OCI-LY7 (cell line): ENCODE measurements at regions not wholly inside any gene's neighbourhood (a gene's known extent, or its start where the extent isn't known, plus 50 kb on each side); places are given as distances from the start of the nearest gene placed in this dataset.

Experiments used
- BruUV-seq: library from RNA; stranded (reverse); fragments of 400-500 nt; replicated peaks from 2 replicates; lab custom pipeline; 2021; lab: Mats Ljungman, UMichigan
- CTCF ChIA-PET: fragments of 300-600 bp; sonication (Branson Sonifier 250); formaldehyde crosslinking; loops from one replicate; lab custom pipeline; 2022; ENCODE audit warnings: antibody characterized with exemption; ENCODE audit not compliant: unreplicated experiment; lab: Charles Lee
- POLR2A ChIA-PET: fragments of 300-600 bp; sonication (Branson Sonifier 250); formaldehyde crosslinking; loops from one replicate; lab custom pipeline; 2022; ENCODE audit warnings: antibody characterized with exemption; lab: Charles Lee
- DNase-seq: peaks from one replicate; pipeline ENCODE4 v3.0.0-alpha.2; 2015; ENCODE audit warnings: low spot score
- H2AFZ ChIP-seq: fragments of 200-600 bp; sonication (generic), shearing (Covaris generic); 2 replicates; pipeline ENCODE4 v1.6.1; 2014; ENCODE audit warnings: mild to moderate bottlenecking, antibody characterized with exemption, low read length, moderate library complexity
- H3K27ac ChIP-seq: fragments of 200-600 bp; sonication (generic); 2 replicates; pipeline ENCODE4 v1.5.1; 2014; ENCODE audit warnings: mixed run types, low read depth, mild to moderate bottlenecking, moderate library complexity, low read length, inconsistent platforms; ENCODE audit not compliant: poor library complexity, severe bottlenecking
- H3K36me3 ChIP-seq: fragments of 200-600 bp; sonication (generic); 2 replicates; pipeline ENCODE4 v1.6.1; 2014; ENCODE audit warnings: mild to moderate bottlenecking, antibody characterized with exemption, low read length, moderate library complexity, mixed read lengths; ENCODE audit not compliant: insufficient read depth
- H3K4me1 ChIP-seq: fragments of 200-600 bp; sonication (generic); 2 replicates; pipeline ENCODE4 v1.5.1; 2014; ENCODE audit warnings: mild to moderate bottlenecking, low read length; ENCODE audit not compliant: insufficient read depth, poor library complexity, severe bottlenecking
- H3K4me2 ChIP-seq: fragments of 200-600 bp; sonication (generic); 2 replicates; pipeline ENCODE4 v1.6.1; 2014; ENCODE audit warnings: mild to moderate bottlenecking, low read length
- H3K4me3 ChIP-seq: fragments of 200-600 bp; sonication (generic); 2 replicates; pipeline ENCODE4 v1.5.1; 2014; ENCODE audit warnings: mild to moderate bottlenecking, low read depth, low read length; ENCODE audit not compliant: poor library complexity, severe bottlenecking
- H3K79me2 ChIP-seq: fragments of 200-600 bp; sonication (generic); 2 replicates; pipeline ENCODE4 v1.6.1; 2016; ENCODE audit warnings: low read depth, mild to moderate bottlenecking, low read length, moderate library complexity, mixed read lengths; ENCODE audit not compliant: insufficient read depth
- H3K9me2 ChIP-seq: fragments of 200-600 bp; sonication (generic); 2 replicates; pipeline ENCODE4 v1.6.1; 2016; ENCODE audit warnings: mild to moderate bottlenecking, low read length, mixed read lengths; ENCODE audit not compliant: insufficient read depth
- H3K9me3 ChIP-seq: fragments of 200-600 bp; sonication (generic); 2 replicates; pipeline ENCODE4 v1.6.1; 2014; ENCODE audit warnings: mild to moderate bottlenecking, mixed run types, low read length, mixed read lengths
- H4K20me1 ChIP-seq: fragments of 200-600 bp; sonication (generic); 2 replicates; pipeline ENCODE4 v1.6.1; 2014; ENCODE audit warnings: mild to moderate bottlenecking, antibody characterized with exemption, low read length, moderate library complexity, mixed read lengths; ENCODE audit not compliant: insufficient read depth
- EZH2phosphoT487 ChIP-seq: fragments of 200-600 bp; sonication (generic); IDR thresholded peaks from 2 replicates; pipeline ENCODE4 v1.6.1; 2018; ENCODE audit warnings: low read depth, borderline replicate concordance, mild to moderate bottlenecking, mixed run types, antibody characterized with exemption, low read length, moderate library complexity, mixed read lengths
- intact Hi-C: fragments of 100-400 bp; cut with micrococcal nuclease; formaldehyde crosslinking; loops from one replicate; pipeline ENCODE4 v1.10.0; 2022; ENCODE audit not compliant: unreplicated experiment
- TF ChIP-seq, protein P1 (sequence below): fragments of 200-600 bp; sonication (generic); conservative IDR thresholded peaks from 2 replicates; pipeline ENCODE4 v1.5.1; 2014; ENCODE audit warnings: mild to moderate bottlenecking, antibody characterized with exemption, low read length, moderate library complexity, mixed read lengths

- Histone ChIP-seq H4K20me1 (no peaks in the 10 kb centered on the region), H3K4me2 (no peak overlapping the region), H3K4me1 (no peaks in the 10 kb centered on the region), H2AFZ (no peak overlapping the region), H3K4me3 (no peak overlapping the region), H3K9me3 (no peaks in the 10 kb centered on the region), H3K27ac (no peak overlapping the region), H3K36me3 (no peaks in the 10 kb centered on the region), H3K79me2 (no peaks in the 10 kb centered on the region), H3K9me2 (no peaks in the 10 kb centered on the region)
- no peak for DNase-seq
- intact Hi-C loops, result no loop called here
- TF ChIP-seq EZH2phosphoT487, result no peak
- TF ChIP-seq, protein P1, sequence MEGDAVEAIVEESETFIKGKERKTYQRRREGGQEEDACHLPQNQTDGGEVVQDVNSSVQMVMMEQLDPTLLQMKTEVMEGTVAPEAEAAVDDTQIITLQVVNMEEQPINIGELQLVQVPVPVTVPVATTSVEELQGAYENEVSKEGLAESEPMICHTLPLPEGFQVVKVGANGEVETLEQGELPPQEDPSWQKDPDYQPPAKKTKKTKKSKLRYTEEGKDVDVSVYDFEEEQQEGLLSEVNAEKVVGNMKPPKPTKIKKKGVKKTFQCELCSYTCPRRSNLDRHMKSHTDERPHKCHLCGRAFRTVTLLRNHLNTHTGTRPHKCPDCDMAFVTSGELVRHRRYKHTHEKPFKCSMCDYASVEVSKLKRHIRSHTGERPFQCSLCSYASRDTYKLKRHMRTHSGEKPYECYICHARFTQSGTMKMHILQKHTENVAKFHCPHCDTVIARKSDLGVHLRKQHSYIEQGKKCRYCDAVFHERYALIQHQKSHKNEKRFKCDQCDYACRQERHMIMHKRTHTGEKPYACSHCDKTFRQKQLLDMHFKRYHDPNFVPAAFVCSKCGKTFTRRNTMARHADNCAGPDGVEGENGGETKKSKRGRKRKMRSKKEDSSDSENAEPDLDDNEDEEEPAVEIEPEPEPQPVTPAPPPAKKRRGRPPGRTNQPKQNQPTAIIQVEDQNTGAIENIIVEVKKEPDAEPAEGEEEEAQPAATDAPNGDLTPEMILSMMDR, result no peak
- POLR2A ChIA-PET, result no interaction called here
- BruUV-seq, result no TSS peak
- CTCF ChIA-PET, result no interaction called here
These were observed 281.1 kb upstream of the ARX start for GRCh38 chrX:25296850-25297249.

GRCh38 chrX:25295466-25295865 lies 279.7 kb upstream of the ARX start:
- ChIA-PET CTCF (no interaction called here), POLR2A (no interaction called here)
- BruUV-seq, result no TSS peak
- intact Hi-C loops, result no loop called here
- no peaks in the 10 kb centered on the region for H4K20me1 ChIP-seq
- no peak overlapping the region for H3K4me2 ChIP-seq
- no peaks in the 10 kb centered on the region for H3K9me2 ChIP-seq
- H3K4me3 ChIP-seq, result no peak overlapping the region
- H2AFZ ChIP-seq, result no peak overlapping the region
- no peaks in the 10 kb centered on the region for H3K79me2 ChIP-seq
- H3K9me3 ChIP-seq, result no peaks in the 10 kb centered on the region
- TF ChIP-seq EZH2phosphoT487, result no peak
- TF ChIP-seq, protein P1, result no peak
- H3K4me1 ChIP-seq, result no peaks in the 10 kb centered on the region
- DNase-seq, result no peak
- no peaks in the 10 kb centered on the region for H3K36me3 ChIP-seq
- no peak overlapping the region for H3K27ac ChIP-seq

- H3K9me3 ChIP-seq, result no peaks in the 10 kb centered on the region
- no peaks in the 10 kb centered on the region for H3K36me3 ChIP-seq
- no peaks in the 10 kb centered on the region for H3K9me2 ChIP-seq
- H3K4me3 ChIP-seq, result no peak overlapping the region
- no peaks in the 10 kb centered on the region for H4K20me1 ChIP-seq
- BruUV-seq, result no TSS peak
- H3K4me1 ChIP-seq, result no peaks in the 10 kb centered on the region
- no peak overlapping the region for H2AFZ ChIP-seq
- ChIA-PET CTCF (no interaction called here), POLR2A (no interaction called here)
- no peaks in the 10 kb centered on the region for H3K79me2 ChIP-seq
- no peak overlapping the region for H3K27ac ChIP-seq
- H3K4me2 ChIP-seq, result no peak overlapping the region
- intact Hi-C loops, result no loop called here
- TF ChIP-seq EZH2phosphoT487, result no peak
- TF ChIP-seq, protein P1, result no peak
- DNase-seq, result no peak
These were observed 274.4 kb upstream of the ARX start for GRCh38 chrX:25290132-25290531.
